ENCODE measurements at regions not wholly inside any gene's neighbourhood (a gene's known extent, or its start where the extent isn't known, plus 50 kb on each side); places are given as distances from the start of the nearest gene placed in this dataset.
"Not testable (repeated sequence)": the region's sequence is repeated elsewhere in the genome, so short reads cannot be mapped to it uniquely, and the experiment has no call there.

DNA sequence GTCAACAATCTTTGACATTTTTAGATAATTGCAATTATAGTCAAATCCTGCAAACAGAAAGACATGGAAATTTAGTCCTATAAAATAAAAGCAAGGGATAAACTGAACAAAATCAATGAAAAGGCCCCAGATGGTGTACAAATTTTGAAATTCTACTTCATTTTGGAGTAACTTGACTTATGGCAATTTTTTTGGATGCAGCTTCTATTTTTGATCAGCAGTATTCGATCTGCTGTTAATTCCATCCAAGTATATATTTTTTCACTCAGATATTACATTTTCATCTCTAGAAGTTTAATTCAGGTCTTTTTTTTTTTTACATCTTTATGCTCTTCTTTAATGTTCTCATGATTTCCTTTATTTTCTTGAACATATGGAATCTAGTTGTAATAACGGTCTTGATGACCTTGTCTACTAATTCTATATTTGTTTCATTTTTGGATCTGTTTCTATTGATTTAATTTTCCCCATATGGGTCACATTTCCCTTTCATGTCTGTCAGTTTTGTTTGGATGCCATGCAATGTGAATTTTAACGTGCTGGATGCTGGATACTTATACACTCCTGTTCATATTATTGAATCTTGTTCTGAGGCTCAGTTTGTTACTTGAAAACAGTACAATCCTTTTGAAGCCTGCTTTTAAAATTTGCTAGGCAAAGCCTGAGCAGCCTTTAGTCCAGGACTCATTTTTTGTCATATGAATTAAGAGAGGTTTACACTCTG, 164.3 kb upstream of the FAM3C start:
- DNase-seq, result no peak

DNA sequence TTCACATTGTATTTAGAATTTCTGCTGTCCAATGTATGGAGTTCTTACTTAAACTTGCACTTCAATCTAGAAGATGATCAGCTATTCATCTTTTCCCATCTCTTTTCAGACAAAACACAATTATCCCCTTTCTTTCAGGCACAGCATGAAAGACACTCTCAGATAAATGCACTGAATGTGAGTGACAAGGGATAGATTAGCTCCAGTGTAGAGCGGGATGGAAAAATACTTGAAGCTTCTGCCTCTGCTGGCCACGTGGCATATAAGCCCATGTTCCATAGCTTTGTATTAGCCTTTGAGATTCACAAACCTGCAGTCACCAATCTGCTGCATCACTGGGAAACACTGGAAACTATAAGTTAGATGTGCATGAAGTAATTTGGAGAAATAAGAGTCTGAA, 162.2 kb upstream of the FAM3C start:
- DNase-seq, result peak; percentile 27

DNA sequence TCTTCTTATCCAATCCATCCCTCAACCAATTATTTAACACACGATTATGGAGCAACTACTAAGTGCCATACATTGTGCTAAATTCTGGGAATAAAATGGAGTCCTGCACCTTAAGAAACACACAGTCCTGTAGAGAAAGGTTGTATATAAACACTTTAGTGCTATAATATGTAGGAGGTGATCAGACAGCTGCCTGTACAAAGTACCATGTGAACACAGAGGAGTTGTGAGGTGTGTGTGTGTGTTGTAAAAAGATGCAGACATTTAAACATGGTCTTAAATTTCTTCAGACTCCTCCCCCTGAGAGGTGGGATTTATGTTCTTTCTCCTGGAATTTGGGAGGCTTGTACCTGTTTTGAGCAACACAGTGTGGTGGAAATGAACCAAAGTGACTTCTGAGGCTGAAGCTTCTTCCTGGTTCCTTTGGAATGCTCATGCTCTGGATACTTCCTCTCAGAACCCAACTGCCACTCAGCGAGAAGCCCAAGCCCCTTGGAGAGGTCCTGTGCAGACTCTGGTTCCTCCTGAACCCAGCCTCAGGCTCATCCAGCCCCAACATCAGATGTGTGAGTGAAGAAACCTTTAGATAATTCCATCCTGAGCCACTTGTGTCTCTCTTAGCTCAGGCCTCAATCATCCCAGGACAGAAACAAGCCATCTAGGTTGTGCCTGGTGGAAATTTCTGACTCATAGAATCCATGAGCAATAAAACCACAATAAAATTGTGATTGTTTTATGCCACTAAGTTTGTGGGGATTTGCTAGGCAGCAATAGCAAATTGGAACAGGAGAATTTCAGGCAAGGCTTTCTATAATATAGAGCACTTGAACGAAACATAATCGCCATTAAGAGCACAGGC, 161.2 kb upstream of the FAM3C start:
- DNase-seq, result no peak

DNA sequence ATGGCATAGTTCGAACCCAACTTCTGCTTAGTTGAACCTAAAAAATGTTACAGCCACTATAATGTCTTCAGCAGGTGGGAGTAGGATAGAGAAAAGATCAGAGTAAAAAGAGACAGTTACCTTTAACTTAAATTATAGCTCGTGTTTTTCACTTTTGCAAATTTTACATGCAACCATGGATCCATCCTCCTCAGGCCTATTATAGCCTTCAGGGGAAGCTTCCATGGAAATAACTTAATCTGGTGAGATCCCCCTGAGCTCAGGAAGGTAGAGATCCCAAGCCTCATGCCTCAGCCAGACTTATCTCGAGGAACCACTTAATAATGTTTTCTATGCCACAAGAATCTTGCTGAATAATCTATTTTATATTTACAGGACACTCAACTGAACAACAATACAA, 159.4 kb upstream of the FAM3C start:
- DNase-seq, result no peak

DNA sequence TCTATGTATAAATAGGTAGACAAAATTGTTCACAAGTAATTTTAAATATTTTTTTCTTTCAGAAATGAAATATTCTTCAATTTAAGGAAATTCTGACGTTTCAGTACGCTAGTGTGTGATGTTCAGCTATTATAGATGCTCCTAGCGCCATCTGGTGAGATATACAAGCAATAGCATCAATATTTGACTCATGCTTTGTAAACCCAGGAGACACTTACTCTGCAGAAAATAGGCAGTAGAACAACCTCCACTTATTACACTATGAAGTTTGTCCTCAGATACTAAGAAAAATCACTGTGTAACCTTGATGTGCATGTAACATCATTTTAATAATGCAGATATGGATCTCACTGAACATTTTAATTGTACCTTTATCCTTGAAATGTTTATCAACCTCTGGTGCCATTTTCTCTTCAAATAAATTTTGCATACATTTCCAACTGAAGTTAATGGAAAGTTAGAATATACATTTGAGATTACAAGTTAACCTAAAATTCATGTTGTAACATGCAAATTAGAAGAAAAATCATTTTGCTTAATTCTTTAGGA, 151.5 kb upstream of the FAM3C start:
- DNase-seq, result peak; percentile 80

DNA sequence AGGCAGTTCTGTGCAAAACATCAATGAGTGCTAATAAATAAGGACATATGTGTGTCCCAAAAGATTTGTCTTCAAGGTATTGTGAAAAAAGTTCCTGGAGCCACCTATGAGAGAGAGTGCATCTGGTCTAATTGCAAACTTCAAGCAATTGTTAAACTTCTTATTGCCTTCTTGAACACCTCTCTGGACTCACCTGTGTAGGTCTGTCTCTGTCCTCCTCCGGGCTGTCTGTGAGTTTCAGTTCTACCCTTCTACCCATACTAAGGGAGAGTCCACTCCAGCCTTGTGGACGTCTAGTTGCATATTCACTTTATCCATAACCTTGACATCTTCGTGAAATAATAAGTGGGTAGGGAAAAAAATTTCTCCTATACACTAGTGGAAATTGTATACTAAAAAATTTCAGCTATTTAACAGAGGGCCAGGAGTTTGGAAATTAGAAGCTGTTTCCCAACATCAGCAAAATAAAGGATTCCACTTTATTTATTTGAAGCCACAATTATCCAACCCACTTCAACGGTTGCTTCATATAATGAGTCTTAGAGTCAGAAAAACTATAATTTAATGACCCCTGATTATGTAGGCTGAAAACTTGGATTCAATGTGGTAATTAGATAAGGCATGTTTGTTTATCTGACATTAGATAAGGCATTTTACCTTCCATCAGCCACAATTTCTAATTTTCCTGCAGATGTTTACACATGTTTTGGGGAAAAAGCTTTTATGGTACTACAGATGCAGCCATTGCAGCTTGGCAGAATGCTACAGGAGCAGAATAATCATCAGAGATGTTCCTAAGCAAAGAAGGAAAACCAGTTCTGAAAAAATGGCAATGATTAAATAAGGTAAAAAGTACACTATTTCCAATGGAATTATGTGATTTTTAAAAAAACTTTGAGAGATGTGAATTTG, 150.8 kb upstream of the FAM3C start:
- peak; percentile 55 for DNase-seq

DNA sequence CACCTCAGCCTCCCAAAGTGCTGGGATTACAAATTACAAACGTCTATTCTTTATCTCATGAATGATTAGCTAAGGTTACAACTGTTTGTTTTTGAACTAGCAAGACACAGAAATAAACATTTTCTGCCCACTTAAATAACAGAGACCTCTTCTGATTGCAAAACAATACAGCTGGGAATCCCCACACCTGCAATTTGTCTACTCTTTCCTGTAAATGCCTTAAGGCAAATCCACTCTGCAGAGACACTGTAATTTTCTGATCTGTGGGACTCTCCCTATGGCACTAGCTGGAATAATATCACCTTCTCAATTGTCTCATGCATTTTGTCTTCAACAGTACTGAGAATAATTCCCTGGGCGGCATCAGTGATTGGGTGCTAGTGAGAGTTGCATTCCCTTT, 149.3 kb upstream of the FAM3C start:
- peak; percentile 85 for DNase-seq

DNA sequence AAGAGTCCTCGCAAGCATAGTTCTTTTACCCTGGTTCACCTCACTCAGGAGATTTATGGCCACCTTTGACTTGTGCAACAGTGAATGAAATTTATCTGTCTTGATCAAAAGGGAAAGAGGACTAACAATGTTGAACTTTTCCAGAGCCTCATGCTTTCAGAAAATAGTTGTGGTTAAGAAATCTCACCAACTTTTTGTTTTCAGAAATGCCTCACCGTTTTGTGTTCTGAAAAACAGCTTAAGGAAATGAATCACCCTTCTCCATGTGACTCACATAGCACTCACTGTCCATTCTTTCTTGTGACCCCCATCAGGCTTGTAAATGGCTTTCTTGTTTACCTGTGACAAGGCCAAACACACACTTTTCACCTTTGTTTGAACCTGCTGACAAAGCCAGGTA, 148.6 kb upstream of the FAM3C start:
- DNase-seq, result peak; percentile 44

DNA sequence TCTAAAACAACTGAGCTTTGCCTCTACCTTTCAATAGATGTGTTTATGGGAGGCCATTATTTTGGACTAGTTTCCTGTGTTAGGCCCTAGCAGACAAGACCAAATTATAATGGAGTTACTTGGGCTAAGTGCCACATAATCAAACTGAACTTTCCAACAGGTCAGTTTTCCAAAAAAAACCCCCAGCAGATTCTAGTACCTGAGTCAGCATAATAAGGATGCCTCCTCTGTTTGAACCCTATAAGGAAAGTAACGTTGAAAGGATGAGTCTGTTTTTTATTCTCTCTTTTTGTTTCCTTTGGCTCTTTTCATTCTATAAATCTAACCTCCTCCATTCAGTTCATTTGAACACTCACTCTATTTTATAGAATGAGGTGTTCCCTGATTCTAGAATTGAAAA, 148.1 kb upstream of the FAM3C start:
- DNase-seq, result no peak

DNA sequence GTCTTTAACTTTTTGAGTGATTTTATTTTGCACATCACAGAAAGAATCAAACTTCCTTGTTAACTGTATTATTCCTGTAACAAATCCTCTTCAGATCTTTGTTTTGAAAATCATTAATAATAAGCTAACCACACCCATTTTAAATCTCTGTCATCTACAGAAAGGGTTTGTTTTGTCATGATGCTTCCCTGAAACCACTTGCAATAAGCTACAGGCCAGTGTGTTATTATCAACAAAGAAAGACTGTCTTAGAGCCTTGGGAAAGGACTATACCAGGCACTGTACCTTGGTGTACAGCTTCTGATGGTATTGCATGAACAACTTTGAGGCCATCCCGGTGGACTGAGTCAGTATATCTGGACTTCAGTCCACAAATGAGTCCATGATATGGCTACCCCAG, 145.3 kb upstream of the FAM3C start:
- no peak for DNase-seq

DNA sequence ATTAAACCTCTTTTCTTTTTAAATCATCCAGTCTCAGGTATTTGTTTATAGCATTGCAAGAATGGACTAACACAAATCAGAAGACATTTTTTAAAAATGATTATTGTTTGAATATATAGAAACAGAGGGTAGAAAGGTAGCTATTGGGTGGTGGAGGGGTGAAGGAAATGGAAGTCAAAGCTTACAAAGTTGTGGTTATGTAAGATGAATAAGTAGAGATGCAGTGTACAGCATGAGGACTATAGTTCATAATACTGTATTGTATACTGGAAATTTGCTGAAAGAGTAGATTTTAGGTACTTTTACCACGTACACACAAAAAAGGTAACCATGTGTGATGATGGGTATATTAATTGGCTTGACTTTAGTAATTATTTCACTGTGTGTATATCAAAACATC, 144.0 kb upstream of the FAM3C start:
- DNase-seq, result no peak

DNA sequence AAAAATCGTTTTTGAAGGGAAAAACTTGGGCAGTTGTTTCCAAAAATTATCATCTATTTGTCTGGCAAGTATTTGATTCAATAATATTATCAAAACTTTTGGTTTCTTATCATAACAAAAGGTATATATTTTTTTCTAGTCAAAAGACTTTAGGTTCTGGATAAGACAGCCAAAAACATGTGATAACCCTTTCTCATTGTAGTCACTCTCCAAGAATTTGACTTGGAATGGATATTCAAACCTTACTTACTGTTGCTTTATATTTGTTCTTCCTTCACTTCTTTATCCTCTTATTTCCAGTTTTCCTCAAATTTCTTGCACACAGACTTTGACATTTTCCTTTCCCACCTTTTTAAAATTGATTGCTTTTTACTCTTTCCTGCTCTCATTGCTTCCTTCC, 140.9 kb upstream of the FAM3C start:
- no peak for DNase-seq

DNA sequence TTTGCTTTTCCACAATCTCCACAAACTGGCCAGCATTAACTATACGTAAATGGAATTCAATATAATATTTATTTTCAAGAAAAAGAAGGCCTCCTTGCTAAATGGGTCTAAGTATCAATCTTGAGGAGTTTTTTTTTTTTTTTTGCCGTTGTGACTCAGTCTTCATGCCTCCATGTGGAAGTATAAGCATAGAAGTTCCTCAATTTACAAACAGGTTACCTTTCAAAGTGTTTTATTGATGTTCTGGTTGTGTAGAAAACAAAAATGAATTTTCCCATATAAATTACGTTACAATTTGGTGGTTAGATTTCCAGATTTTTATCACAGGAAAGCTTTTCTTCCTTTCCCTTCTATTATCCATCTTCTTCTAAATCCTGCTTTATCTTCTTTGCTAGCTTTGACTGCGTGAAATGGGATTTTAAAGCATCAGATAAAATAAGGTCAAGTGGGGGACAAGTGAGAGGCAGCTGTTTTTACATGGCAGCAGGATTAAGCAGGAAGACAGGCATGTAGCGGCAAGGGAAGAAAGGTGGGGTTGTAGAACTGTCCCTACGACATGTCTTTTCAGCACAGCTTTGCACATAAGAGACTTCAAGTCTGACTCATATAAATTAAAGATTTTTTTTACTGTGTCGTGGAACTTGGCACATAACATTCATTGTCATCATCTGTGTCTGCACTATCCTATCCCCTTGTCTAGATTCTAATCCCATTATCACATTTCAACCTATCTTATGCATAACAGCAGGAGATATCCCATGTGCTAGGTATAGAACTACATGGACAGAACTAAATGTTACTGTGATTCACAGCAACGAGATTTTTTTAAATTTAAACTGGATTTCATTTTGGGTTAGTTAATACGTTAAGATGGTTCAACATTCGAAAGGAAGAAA, 135.3 kb upstream of the FAM3C start:
- no peak for DNase-seq

DNA sequence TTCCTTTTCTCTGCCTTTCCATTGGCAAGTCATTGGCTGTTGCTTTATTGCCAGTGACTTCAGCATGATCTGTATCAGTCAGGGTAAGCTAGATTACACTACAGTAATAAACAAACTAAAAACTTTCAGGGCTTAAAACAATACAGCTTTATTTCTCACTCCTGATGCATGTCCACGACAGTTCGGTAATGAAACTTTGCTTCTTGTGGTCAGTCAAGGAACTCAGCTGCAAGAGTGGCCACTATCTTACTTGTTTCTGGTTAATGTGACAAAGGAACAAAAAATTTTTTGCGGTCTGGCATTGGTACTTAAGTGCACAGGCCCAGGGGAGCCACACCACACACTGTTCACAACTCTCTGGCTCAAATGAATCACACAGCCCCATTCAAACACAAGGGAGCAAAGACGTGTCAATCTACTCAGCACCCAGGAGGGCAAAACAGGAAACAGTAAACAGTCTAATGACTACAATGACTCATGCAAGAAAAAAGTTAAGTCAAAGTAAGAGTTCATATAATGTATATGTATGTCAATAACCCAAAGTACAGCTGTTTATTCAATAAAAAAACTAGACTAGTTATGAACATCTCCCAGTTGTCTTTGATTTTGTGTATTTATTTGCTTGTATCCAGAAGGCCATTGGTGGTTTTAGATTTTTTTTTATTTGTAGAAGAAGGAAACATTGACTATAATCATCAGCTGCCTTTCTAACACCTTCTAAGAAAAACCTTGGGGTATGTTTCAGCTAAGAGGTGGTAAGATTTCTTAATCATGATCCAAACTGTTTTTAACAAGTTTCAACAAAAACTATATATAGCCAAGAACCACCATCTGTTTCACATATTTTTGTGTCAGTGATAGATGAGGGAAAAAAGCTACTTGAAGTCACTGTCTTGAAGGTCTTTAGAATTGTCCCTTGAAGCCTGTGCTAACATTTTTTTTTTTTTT, 134.4 kb upstream of the FAM3C start:
- peak; percentile 13 for DNase-seq

DNA sequence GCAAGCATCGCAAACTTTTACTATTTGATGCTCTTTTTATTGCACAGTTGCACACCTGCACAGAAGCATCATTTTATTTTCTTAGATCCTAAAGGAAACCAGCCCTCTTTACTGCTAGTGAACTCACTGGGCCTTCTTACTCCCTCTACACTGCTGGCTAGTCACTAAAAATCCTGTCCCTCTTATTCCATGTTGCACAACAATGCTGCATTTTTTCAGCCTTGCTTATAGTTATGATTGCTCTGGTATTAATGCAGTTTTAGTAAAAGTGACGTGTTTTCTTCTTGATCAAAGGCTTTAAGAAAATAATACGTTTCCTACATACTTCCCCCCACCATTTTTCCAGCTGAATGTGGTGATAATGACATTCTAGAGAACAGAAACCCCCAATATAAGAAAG, 132.9 kb upstream of the FAM3C start:
- DNase-seq, result no peak

DNA sequence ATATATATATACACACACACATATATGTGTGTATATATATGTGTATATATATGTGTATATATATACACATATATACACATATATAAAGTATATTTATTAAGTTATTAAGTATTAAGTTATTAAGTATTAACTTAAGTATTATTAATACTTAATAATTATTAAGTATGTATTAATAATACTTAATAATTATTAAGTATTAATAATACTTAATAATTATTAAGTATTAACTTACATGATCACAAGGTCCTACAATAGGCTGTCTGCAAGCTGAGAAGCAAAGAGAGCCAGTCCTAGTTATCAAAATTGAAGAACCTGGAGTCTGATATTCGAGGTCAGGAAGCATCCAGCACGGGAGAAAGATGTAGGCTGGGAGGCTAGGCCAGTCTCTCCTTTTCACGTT, 130.1 kb upstream of the FAM3C start:
- not testable (repeated sequence) for DNase-seq

DNA sequence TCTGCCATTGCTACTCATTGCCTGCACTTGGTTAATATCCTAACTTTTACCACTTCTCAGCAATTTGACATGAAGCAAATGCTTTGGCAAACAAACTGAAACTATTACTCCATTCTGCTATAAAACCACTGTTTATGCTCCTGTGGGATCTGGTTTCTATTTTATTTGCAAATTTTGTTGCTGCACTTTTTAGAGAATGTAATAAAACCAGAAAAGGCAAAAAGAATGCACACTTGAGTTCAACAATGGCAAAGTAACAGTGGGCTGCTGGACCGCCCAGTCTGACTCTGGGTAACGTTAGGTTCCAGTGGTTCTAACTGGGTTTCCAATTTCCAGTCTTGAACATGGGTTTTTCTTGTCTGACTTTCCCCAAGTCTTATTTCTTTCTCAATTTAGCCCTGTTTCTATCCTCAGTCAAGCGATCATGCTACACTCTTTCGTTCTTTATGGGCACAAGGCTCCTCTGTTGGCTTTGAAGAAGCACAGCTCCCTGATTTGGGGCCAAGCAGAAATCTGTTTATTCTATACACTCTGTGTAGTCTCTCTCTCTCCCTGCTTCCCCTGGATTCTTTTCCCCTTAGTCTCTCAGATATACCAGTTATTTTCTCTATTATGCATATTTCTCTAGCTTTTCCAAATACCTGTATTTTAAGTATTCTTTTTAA, 129.2 kb upstream of the FAM3C start:
- DNase-seq, result no peak

DNA sequence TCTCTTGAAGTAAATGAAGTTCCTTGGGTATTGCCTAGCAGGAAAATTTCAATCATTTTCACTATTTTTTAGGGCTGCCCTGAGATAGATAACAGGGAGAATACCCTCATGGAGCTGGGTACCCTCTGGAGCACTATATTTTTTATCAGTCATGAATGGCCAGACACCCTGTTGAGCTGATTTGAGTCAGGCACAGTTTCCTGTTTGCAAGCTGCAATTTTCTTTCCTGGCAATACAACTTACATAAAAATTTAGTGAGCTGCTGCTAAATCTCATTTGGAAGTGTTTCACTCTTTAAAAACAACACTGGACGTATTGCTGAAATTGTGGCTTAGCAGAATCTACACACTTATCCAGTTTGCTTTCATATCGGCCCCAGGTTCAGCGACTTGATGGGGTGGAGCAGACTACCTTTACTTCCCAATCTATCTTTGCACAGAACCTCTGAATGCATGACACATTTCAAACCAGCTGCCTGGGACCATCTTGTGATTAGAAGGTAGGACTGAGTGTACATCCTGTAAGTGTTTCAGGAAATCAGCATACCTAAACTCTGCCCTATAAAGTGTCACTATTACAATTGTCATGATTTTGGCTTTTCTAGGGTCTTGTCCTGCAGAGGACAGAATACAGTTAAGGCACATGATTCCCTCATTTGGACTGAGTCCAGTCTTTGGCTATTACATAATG, 125.7 kb upstream of the FAM3C start:
- peak; percentile 30 for DNase-seq

DNA sequence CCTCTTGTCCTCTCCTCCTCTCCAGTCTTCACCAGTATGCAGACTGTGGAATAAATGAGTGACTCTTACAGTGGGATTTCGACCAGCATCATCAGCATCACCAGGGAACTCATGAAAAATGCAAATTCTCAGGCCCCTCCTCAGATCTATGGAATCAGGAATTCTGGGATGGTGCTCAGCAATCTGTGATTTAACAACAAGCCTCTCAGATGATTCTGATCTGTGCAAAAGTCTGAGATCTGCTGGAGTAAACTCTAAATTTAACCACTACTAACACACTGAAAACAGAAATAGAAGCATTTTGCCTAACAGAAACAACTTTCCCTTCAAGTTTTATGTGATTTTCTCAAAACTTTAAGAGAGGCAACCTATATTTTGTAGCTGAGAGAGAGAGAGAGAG, 124.8 kb upstream of the FAM3C start:
- no peak for DNase-seq

Data from NCI-H69 (cell line).